ENCODE measurements at regions not wholly inside any gene's neighbourhood (a gene's known extent, or its start where the extent isn't known, plus 50 kb on each side); places are given as distances from the start of the nearest gene placed in this dataset.
"Not testable (repeated sequence)": the region's sequence is repeated elsewhere in the genome, so short reads cannot be mapped to it uniquely, and the experiment has no call there.

GRCh38 chr12:126953365-126953889 lies 1313.5 kb upstream of the TMEM132C start:
- no peak for DNase-seq

GRCh38 chr12:126960221-126960620 lies 1306.7 kb upstream of the TMEM132C start:
- DNase-seq: no peak

GRCh38 chr12:126960709-126961108 lies 1306.3 kb upstream of the TMEM132C start:
- no peak for DNase-seq

GRCh38 chr12:126963825-126964224 lies 1303.1 kb upstream of the TMEM132C start:
- no peak for DNase-seq

GRCh38 chr12:126966498-126966897 lies 1300.5 kb upstream of the TMEM132C start:
- no peak for DNase-seq

- DNase-seq: no peak
Measured at GRCh38 chr12:126967152-126967551, 1299.8 kb upstream of the TMEM132C start.

GRCh38 chr12:126974779-126975178 lies 1292.2 kb upstream of the TMEM132C start:
- DNase-seq: no peak

GRCh38 chr12:126976579-126976978 lies 1290.4 kb upstream of the TMEM132C start:
- no peak for DNase-seq

GRCh38 chr12:126979564-126979963 lies 1287.4 kb upstream of the TMEM132C start:
- not testable (repeated sequence) for DNase-seq

GRCh38 chr12:126982707-126983106 lies 1284.3 kb upstream of the TMEM132C start:
- no peak for DNase-seq

GRCh38 chr12:126983735-126984134 lies 1283.2 kb upstream of the TMEM132C start:
- DNase-seq: not testable (repeated sequence)

GRCh38 chr12:126985663-126986062 lies 1281.3 kb upstream of the TMEM132C start:
- not testable (repeated sequence) for DNase-seq

- no peak for DNase-seq
Measured at GRCh38 chr12:126989532-126989931, 1277.4 kb upstream of the TMEM132C start.

GRCh38 chr12:126993898-126994297 lies 1273.1 kb upstream of the TMEM132C start:
- no peak for DNase-seq

- DNase-seq: no peak
Measured at GRCh38 chr12:126994599-126994998, 1272.4 kb upstream of the TMEM132C start.

- DNase-seq: no peak
Measured at GRCh38 chr12:126998031-126998430, 1268.9 kb upstream of the TMEM132C start.

- no peak for DNase-seq
Measured at GRCh38 chr12:126998747-126999285, 1268.2 kb upstream of the TMEM132C start.

- DNase-seq: no peak
Measured at GRCh38 chr12:126999352-126999751, 1267.6 kb upstream of the TMEM132C start.

GRCh38 chr12:127005406-127005805 lies 1261.6 kb upstream of the TMEM132C start:
- DNase-seq: no peak

- no peak for DNase-seq
Measured at GRCh38 chr12:127006972-127007371, 1260.0 kb upstream of the TMEM132C start.

- DNase-seq: no peak
Measured at GRCh38 chr12:127008755-127009403, 1258.1 kb upstream of the TMEM132C start.

GRCh38 chr12:127012109-127012508 lies 1254.9 kb upstream of the TMEM132C start:
- DNase-seq: no peak

- no peak for DNase-seq
Measured at GRCh38 chr12:127013197-127013596, 1253.8 kb upstream of the TMEM132C start.

- no peak for DNase-seq
Measured at GRCh38 chr12:127014079-127014478, 1252.9 kb upstream of the TMEM132C start.

- DNase-seq: no peak
Measured at GRCh38 chr12:127024791-127025190, 1242.2 kb upstream of the TMEM132C start.

Measured in GF-D8 (cell line).